GM12878 (cell line): ENCODE measurements at regions not wholly inside any gene's neighbourhood (a gene's known extent, or its start where the extent isn't known, plus 50 kb on each side); places are given as distances from the start of the nearest gene placed in this dataset.
A peak's percentile ranks its signal among the peaks of the same experiment; 100 is the strongest.

ENCODE experiments used
- BHLHE40 ChIP-seq, 2 experiments: fragments of 450-650 bp in 1 of 2; IDR thresholded peaks; 2 replicates each; pipeline ENCODE4 v1.6.1; 2011 to 2017; ENCODE audit warnings: low read depth in 2 of 2, borderline replicate concordance in 1 of 2, improper control_type of control experiment in 1 of 2, low read length in 1 of 2, mild to moderate bottlenecking in 1 of 2
- BRCA1 ChIP-seq: IDR thresholded peaks from 2 replicates; pipeline ENCODE4 v1.6.1; 2011; ENCODE audit warnings: low read depth, low read length, improper control_type of control experiment
- CHD2 ChIP-seq: IDR thresholded peaks from 2 replicates; pipeline ENCODE4 v1.6.1; 2011; ENCODE audit warnings: low read depth, low read length, improper control_type of control experiment, borderline replicate concordance
- CUX1 ChIP-seq: IDR thresholded peaks from 2 replicates; pipeline ENCODE4 v1.6.1; 2012; ENCODE audit warnings: improper control_type of control experiment, low read depth, low read length; ENCODE audit not compliant: insufficient replicate concordance
- EED ChIP-seq: sonication (generic); IDR thresholded peaks from 2 replicates; pipeline ENCODE4 v1.6.1; 2016; ENCODE audit warnings: antibody characterized with exemption, low read depth
- ESRRA ChIP-seq: IDR thresholded peaks from 2 replicates; pipeline ENCODE4 v1.6.1; 2012; ENCODE audit warnings: mild to moderate bottlenecking, low read length, improper control_type of control experiment
- IRF4 ChIP-seq: IDR thresholded peaks from 2 replicates; pipeline ENCODE4 v1.6.1; 2011; ENCODE audit warnings: low read depth, low read length
- JUND ChIP-seq: IDR thresholded peaks from 2 replicates; pipeline ENCODE4 v1.6.1; 2012; ENCODE audit warnings: low read depth, mild to moderate bottlenecking, low read length, improper control_type of control experiment, moderate library complexity
- MEF2B ChIP-seq: fragments of 450-650 bp; IDR thresholded peaks from 2 replicates; pipeline ENCODE4 v1.6.1; 2018; ENCODE audit warnings: mild to moderate bottlenecking, moderate library complexity; ENCODE audit not compliant: partially characterized antibody, poor library complexity, severe bottlenecking
- NKRF ChIP-seq: fragments of 450-650 bp; conservative IDR thresholded peaks from 2 replicates; pipeline ENCODE4 v1.6.1; 2017; ENCODE audit warnings: mild to moderate bottlenecking, moderate library complexity
- NR2C2 ChIP-seq: IDR thresholded peaks from 2 replicates; pipeline ENCODE4 v1.6.1; 2011; ENCODE audit warnings: borderline replicate concordance, low read depth; ENCODE audit not compliant: control insufficient read depth, insufficient read length
- RAD21 ChIP-seq: IDR thresholded peaks from 2 replicates; pipeline ENCODE4 v1.6.1; 2011; ENCODE audit warnings: mild to moderate bottlenecking, low read depth, low read length, moderate library complexity; ENCODE audit not compliant: insufficient read depth
- RBBP5 ChIP-seq: fragments of 200-600 bp; sonication (generic); conservative IDR thresholded peaks from 2 replicates; pipeline ENCODE4 v1.6.1; 2016
- RCOR1 ChIP-seq: conservative IDR thresholded peaks from 2 replicates; pipeline ENCODE4 v1.6.1; 2012; ENCODE audit warnings: low read depth, low read length, improper control_type of control experiment
- RFX5 ChIP-seq: IDR thresholded peaks from 2 replicates; pipeline ENCODE4 v1.6.1; 2011; ENCODE audit warnings: low read depth, low read length, improper control_type of control experiment
- SMC3 ChIP-seq: IDR thresholded peaks from 2 replicates; pipeline ENCODE4 v1.6.1; 2011; ENCODE audit warnings: low read length, improper control_type of control experiment, borderline replicate concordance
- YBX1 ChIP-seq: fragments of 450-650 bp; IDR thresholded peaks from 2 replicates; pipeline ENCODE4 v1.6.1; 2016; ENCODE audit warnings: antibody characterized with exemption
- ZBED1 ChIP-seq: IDR thresholded peaks from 2 replicates; pipeline ENCODE4 v1.6.1; 2016; ENCODE audit warnings: borderline replicate concordance
- TF ChIP-seq, protein P1 (sequence below): fragments of 450-650 bp; IDR thresholded peaks from 2 replicates; pipeline ENCODE4 v1.6.1; 2017; ENCODE audit warnings: mild to moderate bottlenecking, moderate library complexity

DNA sequence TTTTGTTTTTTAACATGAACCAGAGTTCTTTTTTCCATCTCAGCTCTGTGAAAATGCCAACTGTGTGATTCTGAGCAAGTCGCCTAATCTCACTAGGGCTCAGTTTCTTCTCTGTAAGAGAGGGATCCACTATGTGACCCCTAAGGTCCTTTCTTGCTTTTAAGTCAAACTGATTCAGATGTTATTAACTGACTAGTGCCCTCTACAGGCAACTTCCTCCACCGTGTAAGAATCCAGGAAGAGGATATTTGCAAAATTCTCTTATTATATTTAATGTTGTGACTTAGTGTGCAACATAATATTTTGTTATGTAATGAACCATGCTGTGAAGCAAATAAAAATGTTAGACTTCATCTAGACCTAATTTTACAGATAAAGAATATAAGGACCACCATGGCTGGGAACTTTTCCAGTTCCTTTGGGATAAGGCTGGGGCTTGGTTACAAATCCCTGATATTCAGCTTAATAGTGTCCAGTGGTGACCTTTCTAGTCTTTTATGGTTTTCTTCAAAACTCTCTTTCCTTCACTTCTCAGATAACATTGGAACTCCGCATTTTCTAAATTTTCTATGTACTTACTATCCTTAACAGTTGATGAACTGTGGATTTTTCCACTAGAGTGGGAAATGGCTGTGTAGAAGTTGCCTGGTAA, 244.7 kb downstream of the PIK3R1 start (continued):
- TF ChIP-seq MEF2B (no peak), CHD2 (no peak), RBBP5 (no peak), NR2C2 (no peak), BHLHE40 (IDR thresholded peaks at IDR 0.05; ENCODE audit: borderline replicate concordance in 1 of 2, low read depth in 2 of 2, low read length in 1 of 2) (no peak), RAD21 (peak; percentile 95), CUX1 (no peak), BRCA1 (no peak), YBX1 (no peak), SMC3 (peak; percentile 92; the same call in 1 of the 2 replicates), JUND (no peak), RFX5 (no peak), ZBED1 (no peak), EED (no peak), IRF4 (no peak), ESRRA (no peak), RCOR1 (no peak), NKRF (no peak)
- TF ChIP-seq, protein P1, sequence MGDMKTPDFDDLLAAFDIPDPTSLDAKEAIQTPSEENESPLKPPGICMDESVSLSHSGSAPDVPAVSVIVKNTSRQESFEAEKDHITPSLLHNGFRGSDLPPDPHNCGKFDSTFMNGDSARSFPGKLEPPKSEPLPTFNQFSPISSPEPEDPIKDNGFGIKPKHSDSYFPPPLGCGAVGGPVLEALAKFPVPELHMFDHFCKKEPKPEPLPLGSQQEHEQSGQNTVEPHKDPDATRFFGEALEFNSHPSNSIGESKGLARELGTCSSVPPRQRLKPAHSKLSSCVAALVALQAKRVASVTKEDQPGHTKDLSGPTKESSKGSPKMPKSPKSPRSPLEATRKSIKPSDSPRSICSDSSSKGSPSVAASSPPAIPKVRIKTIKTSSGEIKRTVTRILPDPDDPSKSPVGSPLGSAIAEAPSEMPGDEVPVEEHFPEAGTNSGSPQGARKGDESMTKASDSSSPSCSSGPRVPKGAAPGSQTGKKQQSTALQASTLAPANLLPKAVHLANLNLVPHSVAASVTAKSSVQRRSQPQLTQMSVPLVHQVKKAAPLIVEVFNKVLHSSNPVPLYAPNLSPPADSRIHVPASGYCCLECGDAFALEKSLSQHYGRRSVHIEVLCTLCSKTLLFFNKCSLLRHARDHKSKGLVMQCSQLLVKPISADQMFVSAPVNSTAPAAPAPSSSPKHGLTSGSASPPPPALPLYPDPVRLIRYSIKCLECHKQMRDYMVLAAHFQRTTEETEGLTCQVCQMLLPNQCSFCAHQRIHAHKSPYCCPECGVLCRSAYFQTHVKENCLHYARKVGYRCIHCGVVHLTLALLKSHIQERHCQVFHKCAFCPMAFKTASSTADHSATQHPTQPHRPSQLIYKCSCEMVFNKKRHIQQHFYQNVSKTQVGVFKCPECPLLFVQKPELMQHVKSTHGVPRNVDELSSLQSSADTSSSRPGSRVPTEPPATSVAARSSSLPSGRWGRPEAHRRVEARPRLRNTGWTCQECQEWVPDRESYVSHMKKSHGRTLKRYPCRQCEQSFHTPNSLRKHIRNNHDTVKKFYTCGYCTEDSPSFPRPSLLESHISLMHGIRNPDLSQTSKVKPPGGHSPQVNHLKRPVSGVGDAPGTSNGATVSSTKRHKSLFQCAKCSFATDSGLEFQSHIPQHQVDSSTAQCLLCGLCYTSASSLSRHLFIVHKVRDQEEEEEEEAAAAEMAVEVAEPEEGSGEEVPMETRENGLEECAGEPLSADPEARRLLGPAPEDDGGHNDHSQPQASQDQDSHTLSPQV = peak; percentile 8; the same call in 1 of the 2 replicates
